Neural progenitor cell (in vitro differentiated cells): ENCODE measurements at regions not wholly inside any gene's neighbourhood (a gene's known extent, or its start where the extent isn't known, plus 50 kb on each side); places are given as distances from the start of the nearest gene placed in this dataset.

Experiments
- EZH2 ChIP-seq: fragments of 200-600 bp; sonication (generic); IDR thresholded peaks from 2 replicates; pipeline ENCODE4 v1.6.1; 2017; ENCODE audit warnings: antibody characterized with exemption, mild to moderate bottlenecking, moderate library complexity
- EZH2phosphoT487 ChIP-seq: fragments of 200-600 bp; sonication (generic); IDR thresholded peaks from 2 replicates; pipeline ENCODE4 v1.6.1; 2017; ENCODE audit warnings: antibody characterized with exemption
- TF ChIP-seq, protein P1 (sequence below): fragments of 200-600 bp; sonication (generic); IDR thresholded peaks from 2 replicates; pipeline ENCODE4 v1.5.1; 2017; ENCODE audit warnings: antibody characterized with exemption, mild to moderate bottlenecking

DNA sequence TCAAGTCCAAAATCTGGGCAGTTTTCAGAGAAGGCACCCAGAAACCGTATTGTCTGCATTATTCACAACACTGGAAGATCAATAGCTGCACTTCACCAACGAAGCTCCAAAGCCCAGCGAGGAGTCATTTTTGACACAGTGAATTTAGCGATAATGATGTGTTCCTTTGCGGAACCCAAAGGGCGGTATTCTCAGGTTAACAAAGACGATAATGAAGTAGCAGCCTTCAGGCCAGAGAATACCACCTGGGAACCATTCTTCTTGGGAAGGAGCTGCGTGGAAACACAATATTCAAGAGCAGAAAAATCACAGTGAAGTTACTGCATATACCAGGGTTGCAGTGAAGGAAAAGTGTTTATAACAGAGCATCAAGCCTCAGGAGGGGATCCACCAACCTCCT is 381.0 kb downstream of the TOX3 start:
- TF ChIP-seq, protein P1, sequence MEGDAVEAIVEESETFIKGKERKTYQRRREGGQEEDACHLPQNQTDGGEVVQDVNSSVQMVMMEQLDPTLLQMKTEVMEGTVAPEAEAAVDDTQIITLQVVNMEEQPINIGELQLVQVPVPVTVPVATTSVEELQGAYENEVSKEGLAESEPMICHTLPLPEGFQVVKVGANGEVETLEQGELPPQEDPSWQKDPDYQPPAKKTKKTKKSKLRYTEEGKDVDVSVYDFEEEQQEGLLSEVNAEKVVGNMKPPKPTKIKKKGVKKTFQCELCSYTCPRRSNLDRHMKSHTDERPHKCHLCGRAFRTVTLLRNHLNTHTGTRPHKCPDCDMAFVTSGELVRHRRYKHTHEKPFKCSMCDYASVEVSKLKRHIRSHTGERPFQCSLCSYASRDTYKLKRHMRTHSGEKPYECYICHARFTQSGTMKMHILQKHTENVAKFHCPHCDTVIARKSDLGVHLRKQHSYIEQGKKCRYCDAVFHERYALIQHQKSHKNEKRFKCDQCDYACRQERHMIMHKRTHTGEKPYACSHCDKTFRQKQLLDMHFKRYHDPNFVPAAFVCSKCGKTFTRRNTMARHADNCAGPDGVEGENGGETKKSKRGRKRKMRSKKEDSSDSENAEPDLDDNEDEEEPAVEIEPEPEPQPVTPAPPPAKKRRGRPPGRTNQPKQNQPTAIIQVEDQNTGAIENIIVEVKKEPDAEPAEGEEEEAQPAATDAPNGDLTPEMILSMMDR = no peak
- TF ChIP-seq EZH2 (no peak), EZH2phosphoT487 (no peak)
